ENCODE measurements at regions not wholly inside any gene's neighbourhood (a gene's known extent, or its start where the extent isn't known, plus 50 kb on each side); places are given as distances from the start of the nearest gene placed in this dataset.

GRCh38 chr4:66795724-66796123, 749.6 kb downstream of the CENPC start:
- Histone ChIP-seq H3K9ac (ENCODE audit: low read depth, low read length, poor library complexity, severe bottlenecking) (no peak overlapping the region), H4K20me1 (ENCODE audit: insufficient read depth, low read length, poor library complexity, severe bottlenecking) (no peaks in the 10 kb centered on the region), H2AFZ (ENCODE audit: low read length) (no peak overlapping the region), H3K36me3 (ENCODE audit: insufficient read depth, low read length) (no peaks in the 10 kb centered on the region), H3K4me3 (ENCODE audit: low read length, poor library complexity, severe bottlenecking) (no peak overlapping the region), H3K79me2 (ENCODE audit: insufficient read depth, low read length) (no peaks in the 10 kb centered on the region), H3K27me3 (ENCODE audit: insufficient read depth, low read length, poor library complexity, severe bottlenecking) (no peaks in the 10 kb centered on the region), H3K4me1 (ENCODE audit: insufficient read depth, low read length, poor library complexity, severe bottlenecking) (no peaks in the 10 kb centered on the region), H3K9me3 (ENCODE audit: insufficient read depth, low read depth, low read length) (no peaks in the 10 kb centered on the region), H3F3A (ENCODE audit: low read depth) (no peaks in the 10 kb centered on the region), H3K4me2 (ENCODE audit: low read depth, low read length, poor library complexity, severe bottlenecking) (no peak overlapping the region), H3K9me2 (replicated peaks; ENCODE audit: low read depth, low read length) (no peaks in the 10 kb centered on the region)
- TF ChIP-seq EZH2phosphoT487 (IDR thresholded peaks at IDR 0.05; ENCODE audit: borderline replicate concordance) (no peak), CTCF (conservative IDR thresholded peaks at IDR 0.05; ENCODE audit: low read length) (no peak)

- Histone ChIP-seq H3K9ac (ENCODE audit: low read depth, low read length, poor library complexity, severe bottlenecking) (no peak overlapping the region), H3K4me2 (ENCODE audit: low read depth, low read length, poor library complexity, severe bottlenecking) (no peak overlapping the region), H3K9me2 (replicated peaks; ENCODE audit: low read depth, low read length) (no peaks in the 10 kb centered on the region), H2AFZ (ENCODE audit: low read length) (no peak overlapping the region), H3K4me1 (ENCODE audit: insufficient read depth, low read length, poor library complexity, severe bottlenecking) (no peaks in the 10 kb centered on the region), H3K4me3 (ENCODE audit: low read length, poor library complexity, severe bottlenecking) (no peak overlapping the region), H3K27me3 (ENCODE audit: insufficient read depth, low read length, poor library complexity, severe bottlenecking) (no peaks in the 10 kb centered on the region), H3K36me3 (ENCODE audit: insufficient read depth, low read length) (no peaks in the 10 kb centered on the region), H4K20me1 (ENCODE audit: insufficient read depth, low read length, poor library complexity, severe bottlenecking) (no peaks in the 10 kb centered on the region), H3K9me3 (ENCODE audit: insufficient read depth, low read depth, low read length) (no peaks in the 10 kb centered on the region), H3F3A (ENCODE audit: low read depth) (no peaks in the 10 kb centered on the region), H3K79me2 (ENCODE audit: insufficient read depth, low read length) (no peaks in the 10 kb centered on the region)
- TF ChIP-seq CTCF (conservative IDR thresholded peaks at IDR 0.05; ENCODE audit: low read length) (no peak), EZH2phosphoT487 (IDR thresholded peaks at IDR 0.05; ENCODE audit: borderline replicate concordance) (no peak)
Observed at GRCh38 chr4:66794390-66795034, 750.8 kb downstream of the CENPC start.

DNA sequence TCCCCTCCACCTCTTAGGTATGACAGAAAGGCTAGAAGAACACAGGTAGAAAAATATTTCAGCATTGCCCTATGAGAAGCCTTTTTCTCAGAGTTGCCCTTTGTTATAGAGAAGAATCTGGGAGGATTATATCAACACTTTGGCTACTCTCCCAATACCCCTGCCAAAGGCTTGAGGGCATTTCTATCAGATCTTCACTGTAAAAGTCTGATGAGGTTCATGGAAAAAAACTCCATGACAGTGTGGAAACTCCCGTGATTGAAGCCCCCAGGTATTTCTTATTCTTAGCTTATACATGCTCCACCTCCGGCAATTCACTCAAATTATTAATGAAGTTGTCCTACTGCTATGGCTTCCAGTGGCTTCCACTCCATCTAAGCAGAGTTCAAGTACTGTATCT, 753.6 kb downstream of the CENPC start:
- Histone ChIP-seq H3K9me2 (replicated peaks; ENCODE audit: low read depth, low read length) (no peaks in the 10 kb centered on the region), H2AFZ (ENCODE audit: low read length) (no peak overlapping the region), H3K4me1 (ENCODE audit: insufficient read depth, low read length, poor library complexity, severe bottlenecking) (no peaks in the 10 kb centered on the region), H3K9me3 (ENCODE audit: insufficient read depth, low read depth, low read length) (no peaks in the 10 kb centered on the region), H3K27me3 (ENCODE audit: insufficient read depth, low read length, poor library complexity, severe bottlenecking) (no peaks in the 10 kb centered on the region), H4K20me1 (ENCODE audit: insufficient read depth, low read length, poor library complexity, severe bottlenecking) (no peaks in the 10 kb centered on the region), H3K4me3 (ENCODE audit: low read length, poor library complexity, severe bottlenecking) (no peak overlapping the region), H3K4me2 (ENCODE audit: low read depth, low read length, poor library complexity, severe bottlenecking) (no peak overlapping the region), H3K9ac (ENCODE audit: low read depth, low read length, poor library complexity, severe bottlenecking) (no peak overlapping the region), H3K36me3 (ENCODE audit: insufficient read depth, low read length) (no peaks in the 10 kb centered on the region), H3F3A (ENCODE audit: low read depth) (no peaks in the 10 kb centered on the region), H3K79me2 (ENCODE audit: insufficient read depth, low read length) (no peaks in the 10 kb centered on the region)
- TF ChIP-seq CTCF (conservative IDR thresholded peaks at IDR 0.05; ENCODE audit: low read length) (no peak), EZH2phosphoT487 (IDR thresholded peaks at IDR 0.05; ENCODE audit: borderline replicate concordance) (no peak)
